NOMO-1 (cell line): ENCODE measurements at regions not wholly inside any gene's neighbourhood (a gene's known extent, or its start where the extent isn't known, plus 50 kb on each side); places are given as distances from the start of the nearest gene placed in this dataset.

ENCODE experiments used
- DNase-seq, 2 experiments: peaks; one replicate each; lab custom pipeline; 2025; ENCODE audit not compliant: unreplicated experiment in 2 of 2; lab: John Stamatoyannopoulos, UW

GRCh38 chr4:33061727-33062126 lies 2341.6 kb downstream of the PCDH7 start:
- no peak for DNase-seq

GRCh38 chr4:33062155-33062806 lies 2342.1 kb downstream of the PCDH7 start:
- DNase-seq: no peak

GRCh38 chr4:33063241-33063640 lies 2343.1 kb downstream of the PCDH7 start:
- DNase-seq: no peak

DNA sequence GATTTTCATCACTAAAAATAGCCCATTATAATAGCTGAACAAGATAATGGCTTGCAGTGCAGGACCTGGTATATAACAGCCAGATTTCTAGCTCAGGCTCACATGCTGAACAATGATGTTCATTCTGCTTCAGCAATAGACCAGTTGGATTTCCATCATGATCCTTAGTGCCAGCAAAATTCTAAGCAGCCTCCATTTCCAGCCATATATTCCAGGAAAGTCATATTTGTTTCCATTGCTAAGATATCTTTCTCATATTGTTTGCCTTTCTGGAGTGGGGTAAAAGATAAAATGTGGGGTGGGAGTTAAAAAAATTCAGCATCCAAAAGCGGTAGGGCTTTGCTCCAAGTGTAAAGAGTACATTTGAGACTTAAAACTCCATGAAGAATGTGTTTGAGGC lies 2344.1 kb downstream of the PCDH7 start:
- DNase-seq: no peak

- no peak for DNase-seq
These were observed 2345.6 kb downstream of the PCDH7 start for GRCh38 chr4:33065749-33066148.

DNA sequence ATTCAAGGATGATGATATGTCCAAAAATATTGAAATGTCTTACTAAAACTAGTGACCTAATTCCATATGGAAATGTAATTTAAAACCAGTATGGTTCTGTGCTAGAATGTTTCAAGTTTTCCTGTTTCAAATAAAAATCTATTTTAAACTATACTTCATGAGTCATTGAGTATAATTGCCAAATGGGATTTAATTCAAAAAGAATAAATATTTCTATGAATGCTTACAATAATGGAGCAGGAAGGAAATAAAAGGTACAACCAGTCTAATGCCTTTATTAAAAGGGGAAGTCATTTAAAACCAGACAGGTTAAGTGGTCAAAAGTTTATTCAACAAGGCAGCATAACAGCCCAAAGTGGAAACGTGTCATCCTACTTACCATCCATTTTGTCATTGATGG lies 2347.1 kb downstream of the PCDH7 start:
- no peak for DNase-seq

DNA sequence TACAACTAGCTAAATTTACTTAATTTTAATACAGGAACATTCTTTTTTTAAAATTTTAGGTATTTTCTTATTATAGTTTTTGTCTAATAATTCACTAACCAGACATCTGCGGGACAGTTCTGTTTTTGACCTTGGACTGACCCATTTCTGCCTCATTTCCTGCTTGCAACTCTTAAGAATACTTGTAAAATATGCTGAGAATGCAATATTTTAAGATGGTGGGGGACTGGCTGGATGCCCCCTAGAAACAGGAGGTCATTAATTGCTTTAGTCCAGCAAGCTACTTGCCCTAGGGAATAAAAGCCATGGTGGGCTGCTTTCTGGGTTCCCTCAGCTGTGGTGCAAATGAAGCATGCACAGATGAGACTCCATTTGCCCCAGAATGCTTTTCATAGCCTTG lies 2348.4 kb downstream of the PCDH7 start:
- DNase-seq: no peak

- no peak for DNase-seq
These were observed 2351.4 kb downstream of the PCDH7 start for GRCh38 chr4:33071535-33071934.

- DNase-seq: no peak
These were observed 2352.3 kb downstream of the PCDH7 start for GRCh38 chr4:33072298-33073089.

DNA sequence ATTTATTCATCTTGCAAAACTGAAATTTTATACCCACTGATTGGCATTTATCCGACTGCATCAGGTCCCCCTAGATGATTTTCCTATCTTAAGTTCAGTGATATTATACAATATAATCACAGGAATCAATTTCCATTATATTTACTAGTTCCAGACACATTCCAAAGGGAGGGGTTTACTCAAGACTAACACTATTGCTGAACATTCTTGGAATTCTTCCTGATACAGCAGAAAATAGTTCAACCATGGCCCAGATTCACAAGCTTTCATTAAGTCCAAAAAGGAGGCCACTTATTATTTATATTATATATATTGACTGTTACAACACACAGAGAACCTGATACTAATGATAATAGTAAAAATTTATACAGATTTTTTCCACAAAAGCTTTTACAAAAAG lies 2353.6 kb downstream of the PCDH7 start:
- DNase-seq: no peak

GRCh38 chr4:33078145-33078544 lies 2358.0 kb downstream of the PCDH7 start:
- no peak for DNase-seq

- DNase-seq: no peak
These were observed 2360.1 kb downstream of the PCDH7 start for GRCh38 chr4:33080275-33080674.

DNA sequence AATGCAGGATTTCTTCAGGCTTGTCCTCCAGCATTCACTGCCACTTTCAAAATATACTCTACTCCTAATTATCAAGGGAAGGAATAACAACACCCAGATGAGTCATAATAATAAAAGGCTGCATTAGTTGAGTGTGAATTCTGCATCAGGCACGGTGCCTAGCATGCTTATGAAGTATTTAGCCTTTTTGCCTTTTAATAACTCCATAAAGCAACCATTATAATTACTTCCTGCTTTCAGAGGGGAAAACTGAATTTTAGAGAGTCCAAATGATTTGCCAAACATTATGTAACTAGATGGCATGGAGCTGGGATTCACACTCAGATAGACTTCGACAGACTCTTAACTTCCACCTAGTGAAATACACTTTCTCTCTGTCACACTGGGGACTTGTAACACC lies 2365.5 kb downstream of the PCDH7 start:
- no peak for DNase-seq

GRCh38 chr4:33086331-33086925 lies 2366.3 kb downstream of the PCDH7 start:
- no peak for DNase-seq

GRCh38 chr4:33088713-33089112 lies 2368.5 kb downstream of the PCDH7 start:
- no peak for DNase-seq

DNA sequence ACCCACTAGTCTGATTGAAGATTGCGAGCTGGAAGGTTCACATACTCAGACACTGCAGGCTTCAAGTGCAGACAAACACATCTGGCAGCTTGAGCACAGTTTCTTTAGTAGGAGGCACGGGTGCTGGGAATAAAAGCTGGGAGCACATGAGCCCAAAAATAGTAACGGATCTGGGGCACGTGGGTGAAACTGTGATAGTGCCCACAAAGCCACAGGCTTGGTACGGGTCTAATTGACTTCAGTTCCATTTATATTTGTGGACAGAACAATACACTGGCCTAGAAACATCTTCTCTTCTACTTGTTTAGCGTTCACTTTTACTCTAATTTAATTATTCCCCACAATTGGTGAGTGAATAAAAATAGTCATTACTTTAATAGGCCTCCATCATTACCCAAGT lies 2370.7 kb downstream of the PCDH7 start:
- no peak for DNase-seq

GRCh38 chr4:33091961-33092360 lies 2371.8 kb downstream of the PCDH7 start:
- DNase-seq: no peak

DNA sequence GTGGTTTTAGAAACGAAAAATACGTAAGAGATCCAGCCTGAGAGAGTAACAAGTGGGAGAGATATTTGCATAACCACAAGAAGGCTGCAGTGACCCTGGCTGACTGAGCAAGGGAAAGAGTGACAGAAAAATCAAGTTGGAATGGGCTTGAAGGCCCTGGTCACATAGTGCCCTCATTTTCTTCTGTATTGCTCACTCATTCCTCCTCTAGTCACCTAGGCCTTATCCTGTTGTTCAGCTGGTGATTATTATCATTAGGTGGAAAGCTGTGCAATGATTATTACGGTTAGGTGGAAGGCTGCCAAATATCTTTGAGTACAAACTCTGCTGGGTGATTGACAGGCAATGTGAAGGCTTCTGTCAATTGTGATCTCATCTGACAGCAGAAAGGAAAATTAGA lies 2384.1 kb downstream of the PCDH7 start:
- DNase-seq: no peak

DNA sequence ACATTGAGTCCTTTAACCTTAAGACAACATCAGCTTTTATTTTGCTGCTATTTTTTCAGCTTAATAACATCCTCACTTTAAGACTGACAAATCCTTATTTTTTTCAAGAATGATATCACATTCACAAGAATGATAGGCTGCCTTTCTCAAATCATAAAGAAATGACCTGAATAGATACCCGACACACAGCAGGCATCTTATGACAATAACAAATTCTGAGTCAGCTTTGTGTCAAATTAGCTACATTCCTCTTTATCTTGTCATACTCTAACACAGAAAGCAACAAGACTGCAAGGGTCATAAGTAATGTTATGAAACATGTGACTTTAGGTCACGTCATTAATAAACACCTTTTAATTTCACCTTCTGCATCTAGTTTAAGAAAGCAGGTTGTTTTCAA lies 2387.6 kb downstream of the PCDH7 start:
- no peak for DNase-seq

- no peak for DNase-seq
These were observed 2390.9 kb downstream of the PCDH7 start for GRCh38 chr4:33111117-33111516.

GRCh38 chr4:33116871-33117270 lies 2396.7 kb downstream of the PCDH7 start:
- no peak for DNase-seq

DNA sequence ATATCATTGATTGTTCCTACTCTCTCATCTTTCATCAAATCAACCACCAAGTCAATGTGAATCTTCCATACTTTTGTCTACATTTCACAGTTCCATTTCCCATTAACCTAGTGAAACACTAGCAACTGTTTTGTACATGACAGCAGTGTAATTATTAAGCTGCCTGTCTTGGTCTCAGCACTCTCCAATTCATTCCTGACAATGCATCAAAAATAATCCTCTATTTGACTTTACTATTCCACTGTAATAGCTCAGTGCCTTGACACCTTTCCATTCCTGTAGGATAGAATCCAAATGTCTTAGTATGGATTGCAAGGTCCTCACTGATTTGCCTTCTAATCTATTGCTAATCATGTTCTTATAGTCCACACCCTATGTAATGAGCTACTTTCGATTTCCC lies 2405.8 kb downstream of the PCDH7 start:
- DNase-seq: no peak
